Sigmoid colon (tissue), 6 donors: ENCODE measurements at regions not wholly inside any gene's neighbourhood (a gene's known extent, or its start where the extent isn't known, plus 50 kb on each side); places are given as distances from the start of the nearest gene placed in this dataset.

Experiments
- DNase-seq: peaks from one replicate; pipeline ENCODE4 v3.0.0-alpha.2; 2019
- H3K27ac ChIP-seq, 4 donors: fragments of 200-600 bp; sonication (generic); one replicate each; pipeline ENCODE4 v1.5.1; 2016 to 2019; ENCODE audit warnings: mild to moderate bottlenecking in 1 of 4
- H3K27me3 ChIP-seq, 3 donors: fragments of 200-600 bp; sonication (generic); one replicate each; pipeline ENCODE4 v1.5.1; 2019; ENCODE audit warnings: mild to moderate bottlenecking in 1 of 3
- H3K36me3 ChIP-seq, 4 donors: fragments of 200-600 bp; sonication (generic); one replicate each; pipeline ENCODE4 v1.5.1; 2016 to 2019
- H3K4me1 ChIP-seq, 4 donors: fragments of 200-600 bp; sonication (generic); one replicate each; pipeline ENCODE4 v1.5.1; 2017 to 2019
- H3K4me3 ChIP-seq, 4 donors: fragments of 200-600 bp; sonication (generic); one replicate each; pipeline ENCODE4 v1.5.1; 2017 to 2019; ENCODE audit warnings: mild to moderate bottlenecking in 2 of 4, moderate library complexity in 1 of 4
- H3K9me3 ChIP-seq, 4 donors: fragments of 200-600 bp in 3 of 4; sonication (generic) in 3 of 4; one replicate each; pipeline versions ENCODE4 v1.5.1 to v1.6.1; 2013 to 2019
- EP300 ChIP-seq, 4 donors: sonication (generic); formaldehyde crosslinking; IDR thresholded peaks; one replicate each; pipeline ENCODE4 v1.6.1; 2017; ENCODE audit warnings: antibody characterized with exemption in 4 of 4
- POLR2A ChIP-seq, 2 donors: fragments of 450-650 bp; IDR thresholded peaks; one replicate each; pipeline ENCODE4 v1.6.1; 2016; ENCODE audit warnings: antibody characterized with exemption in 2 of 2, mild to moderate bottlenecking in 2 of 2, moderate library complexity in 2 of 2
- POLR2AphosphoS5 ChIP-seq, 4 donors: sonication (generic); formaldehyde crosslinking; IDR thresholded peaks; one replicate each; pipeline ENCODE4 v1.6.1; 2017; ENCODE audit warnings: antibody characterized with exemption in 4 of 4
- WGBS, 2 donors: extraction: QIAGEN DNeasy Blood & Tissue Kit; methylation state at CpG; one replicate each; pipeline ENCODE4 v1.1.7; 2013; 5-methylcytosine and 5-hydroxymethylcytosine counted together
- intact Hi-C: fragments of 100-400 bp; cut with DNase I; formaldehyde crosslinking; loops from one replicate; pipeline ENCODE4 v1.15.1; 2023
- TF ChIP-seq, protein P1 (sequence below), 4 experiments: fragments of 450-650 bp in 3 of 4; fragments of 200-600 bp in 1 of 4; IDR thresholded peaks; one replicate each; pipeline ENCODE4 v1.5.1; 2016 to 2019; ENCODE audit warnings: antibody characterized with exemption in 4 of 4, mild to moderate bottlenecking in 3 of 4, moderate library complexity in 2 of 4
- donor health status: healthy with polysubstance abuse.
- donor health status: healthy.

GRCh38 chr3:106036696-106037095 lies 167.9 kb upstream of the CBLB start:
- intact Hi-C loops, result no loop called here
- Histone ChIP-seq H3K9me3 (no peaks in the 10 kb centered on the region), H3K4me1 (no peaks in the 10 kb centered on the region), H3K36me3 (no peaks in the 10 kb centered on the region), H3K4me3 (no peak overlapping the region), H3K27me3 (no peaks in the 10 kb centered on the region), H3K27ac (no peak overlapping the region)
- TF ChIP-seq, protein P1, sequence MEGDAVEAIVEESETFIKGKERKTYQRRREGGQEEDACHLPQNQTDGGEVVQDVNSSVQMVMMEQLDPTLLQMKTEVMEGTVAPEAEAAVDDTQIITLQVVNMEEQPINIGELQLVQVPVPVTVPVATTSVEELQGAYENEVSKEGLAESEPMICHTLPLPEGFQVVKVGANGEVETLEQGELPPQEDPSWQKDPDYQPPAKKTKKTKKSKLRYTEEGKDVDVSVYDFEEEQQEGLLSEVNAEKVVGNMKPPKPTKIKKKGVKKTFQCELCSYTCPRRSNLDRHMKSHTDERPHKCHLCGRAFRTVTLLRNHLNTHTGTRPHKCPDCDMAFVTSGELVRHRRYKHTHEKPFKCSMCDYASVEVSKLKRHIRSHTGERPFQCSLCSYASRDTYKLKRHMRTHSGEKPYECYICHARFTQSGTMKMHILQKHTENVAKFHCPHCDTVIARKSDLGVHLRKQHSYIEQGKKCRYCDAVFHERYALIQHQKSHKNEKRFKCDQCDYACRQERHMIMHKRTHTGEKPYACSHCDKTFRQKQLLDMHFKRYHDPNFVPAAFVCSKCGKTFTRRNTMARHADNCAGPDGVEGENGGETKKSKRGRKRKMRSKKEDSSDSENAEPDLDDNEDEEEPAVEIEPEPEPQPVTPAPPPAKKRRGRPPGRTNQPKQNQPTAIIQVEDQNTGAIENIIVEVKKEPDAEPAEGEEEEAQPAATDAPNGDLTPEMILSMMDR (IDR thresholded peaks at IDR 0.05), result no peak
- TF ChIP-seq EP300 (IDR thresholded peaks at IDR 0.05) (no peak), POLR2AphosphoS5 (IDR thresholded peaks at IDR 0.05) (no peak), POLR2A (IDR thresholded peaks at IDR 0.05) (no peak)
- no peak for DNase-seq
- WGBS, 2 donors, result 21 to 60% methylated on average over 1 of the region's 1 CpG

DNA sequence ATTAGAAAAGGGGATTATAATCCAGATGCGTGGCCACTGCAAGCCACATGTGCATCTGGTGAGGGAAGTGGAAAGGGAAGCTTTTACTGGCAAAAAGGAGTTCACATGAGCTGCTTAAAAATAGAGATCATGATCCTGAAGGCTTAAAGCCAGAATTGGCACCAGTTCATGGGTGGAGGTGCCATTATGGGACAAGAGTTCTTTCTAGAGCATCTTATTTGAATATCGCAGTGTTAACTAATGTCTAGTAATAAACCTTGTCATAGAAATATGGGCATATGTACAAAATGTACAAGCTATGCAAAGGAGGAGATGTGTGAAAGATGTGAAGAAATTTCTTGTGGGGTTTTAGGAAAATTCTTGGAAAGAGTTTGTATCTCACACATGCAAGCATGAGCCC lies 178.4 kb upstream of the CBLB start:
- Histone ChIP-seq H3K4me1 (no peaks in the 10 kb centered on the region), H3K27me3 (no peaks in the 10 kb centered on the region), H3K27ac (no peak overlapping the region), H3K4me3 (no peak overlapping the region), H3K36me3 (no peaks in the 10 kb centered on the region), H3K9me3 (no peaks in the 10 kb centered on the region)
- TF ChIP-seq, protein P1 (IDR thresholded peaks at IDR 0.05), result no peak
- no peak for TF ChIP-seq POLR2A (IDR thresholded peaks at IDR 0.05)
- TF ChIP-seq EP300 (IDR thresholded peaks at IDR 0.05), result no peak
- no peak for TF ChIP-seq POLR2AphosphoS5 (IDR thresholded peaks at IDR 0.05)
- intact Hi-C loops, result no loop called here
- DNase-seq, result no peak
- 93 to 96% methylated on average over 2 of the region's 2 CpGs for WGBS, 2 donors

DNA sequence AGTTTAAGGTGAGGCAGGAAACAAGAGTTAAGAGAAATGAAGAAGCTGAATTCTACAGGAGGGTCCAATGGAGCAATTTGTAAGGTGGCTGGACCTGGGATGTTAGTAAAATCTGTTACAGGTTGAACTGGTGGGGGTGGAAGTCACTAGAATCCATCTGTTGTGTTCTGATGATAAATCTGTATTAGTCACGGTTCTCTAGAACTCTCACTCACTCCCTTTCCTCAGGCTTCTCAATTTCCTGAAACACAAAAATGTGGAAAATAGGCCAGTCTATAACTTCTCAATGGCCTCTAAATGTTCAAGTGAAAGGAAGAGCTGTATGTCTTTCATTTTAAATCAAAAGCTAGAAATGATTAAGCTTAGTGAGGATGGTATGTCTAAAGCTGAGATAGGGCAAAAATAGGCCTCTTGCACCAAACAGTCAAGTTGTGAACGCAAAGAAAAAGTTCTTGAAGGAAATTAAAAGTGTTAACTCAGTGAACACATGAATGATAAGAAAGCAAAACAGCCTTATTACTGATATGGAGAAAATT lies 180.2 kb upstream of the CBLB start:
- intact Hi-C loops, result no loop called here
- WGBS, 2 donors, result 95 to 96% methylated on average over 2 of the region's 2 CpGs
- DNase-seq, result no peak
- H3K27me3 ChIP-seq, result no peaks in the 10 kb centered on the region
- H3K27ac ChIP-seq, result no peak overlapping the region
- no peaks in the 10 kb centered on the region for H3K9me3 ChIP-seq
- TF ChIP-seq POLR2A (IDR thresholded peaks at IDR 0.05) (no peak), POLR2AphosphoS5 (IDR thresholded peaks at IDR 0.05) (no peak), EP300 (IDR thresholded peaks at IDR 0.05) (no peak)
- TF ChIP-seq, protein P1 (IDR thresholded peaks at IDR 0.05), result no peak
- H3K4me3 ChIP-seq, result no peak overlapping the region
- H3K36me3 ChIP-seq, result no peaks in the 10 kb centered on the region
- H3K4me1 ChIP-seq, result no peaks in the 10 kb centered on the region

DNA sequence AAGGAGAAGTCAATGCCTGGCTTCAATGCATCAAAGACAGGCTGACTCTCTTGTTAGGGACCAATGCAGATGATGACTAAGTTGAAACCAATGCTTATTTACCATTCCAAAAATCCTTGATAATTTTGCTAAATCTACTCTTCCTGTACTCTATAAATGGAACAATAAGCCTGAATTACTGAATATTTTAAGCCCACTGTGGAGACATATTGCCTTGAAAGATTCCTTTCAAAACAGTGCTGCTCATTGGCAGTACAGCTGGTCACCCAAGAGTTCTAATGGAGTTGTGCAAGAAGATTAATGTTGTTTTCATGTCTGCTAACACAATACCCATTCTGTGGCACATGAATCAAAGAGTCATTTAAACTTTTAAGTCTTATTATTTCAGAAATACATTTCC lies 181.0 kb upstream of the CBLB start:
- H3K4me1 ChIP-seq, result no peaks in the 10 kb centered on the region
- H3K27me3 ChIP-seq, result no peaks in the 10 kb centered on the region
- H3K9me3 ChIP-seq, result no peaks in the 10 kb centered on the region
- TF ChIP-seq, protein P1 (IDR thresholded peaks at IDR 0.05), result no peak
- TF ChIP-seq EP300 (IDR thresholded peaks at IDR 0.05) (no peak), POLR2AphosphoS5 (IDR thresholded peaks at IDR 0.05) (no peak), POLR2A (IDR thresholded peaks at IDR 0.05) (no peak)
- H3K4me3 ChIP-seq, result no peak overlapping the region
- no peak for DNase-seq
- H3K27ac ChIP-seq, result no peak overlapping the region
- no peaks in the 10 kb centered on the region for H3K36me3 ChIP-seq
- intact Hi-C loops, result no loop called here

DNA sequence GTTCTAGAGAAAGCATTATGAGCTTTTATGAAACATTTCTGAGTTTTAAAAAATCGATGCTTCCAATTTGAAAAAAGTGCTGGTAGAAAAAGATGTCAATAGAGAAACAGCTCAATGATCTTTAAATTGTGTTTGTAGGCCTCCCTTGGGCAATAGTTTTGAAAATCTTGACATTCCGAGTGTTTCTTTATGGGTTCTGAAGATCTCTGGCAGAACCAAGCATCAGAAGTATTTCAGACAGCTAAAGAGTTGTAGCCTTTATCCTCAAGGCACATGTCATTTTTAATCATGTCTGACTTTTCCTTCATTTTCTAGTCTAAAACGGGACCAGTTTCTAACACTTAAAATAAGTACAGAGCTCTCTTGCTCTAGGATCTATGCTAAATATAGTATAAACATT lies 188.1 kb upstream of the CBLB start:
- intact Hi-C loops, result no loop called here
- Histone ChIP-seq H3K9me3 (peaks cover 0 to 1% (median 0%) of the 10 kb centered on the region in 4 donors), H3K4me3 (no peak overlapping the region)

More for the DNA sequence above, 188.1 kb upstream of the CBLB start:
- Histone ChIP-seq H3K36me3 (no peaks in the 10 kb centered on the region), H3K4me1 (no peaks in the 10 kb centered on the region), H3K27ac (no peak overlapping the region), H3K27me3 (no peaks in the 10 kb centered on the region)
- DNase-seq, result no peak
- WGBS, 2 donors, result 89 to 90% methylated on average over 3 of the region's 3 CpGs
- TF ChIP-seq EP300 (IDR thresholded peaks at IDR 0.05) (no peak), POLR2A (IDR thresholded peaks at IDR 0.05) (no peak), POLR2AphosphoS5 (IDR thresholded peaks at IDR 0.05) (no peak)
- TF ChIP-seq, protein P1 (IDR thresholded peaks at IDR 0.05), result no peak
